ENCODE measurements at regions not wholly inside any gene's neighbourhood (a gene's known extent, or its start where the extent isn't known, plus 50 kb on each side); places are given as distances from the start of the nearest gene placed in this dataset.

GRCh38 chr3:110897046-110897445, 174.6 kb upstream of the NECTIN3 start:
- Mint-ChIP-seq H3K27ac (no peak overlapping the region), H3K4me1 (no peaks in the 10 kb centered on the region), H3K27me3 (no peaks in the 10 kb centered on the region), H3K9me3 (no peaks in the 10 kb centered on the region), H3K4me3 (no peak overlapping the region), H3K36me3 (ENCODE audit: low read depth) (no peaks in the 10 kb centered on the region)
- ATAC-seq (replicated peaks), result no peak

GRCh38 chr3:110900576-110900975, 171.0 kb upstream of the NECTIN3 start:
- Mint-ChIP-seq H3K27ac (no peak overlapping the region), H3K4me1 (no peaks in the 10 kb centered on the region), H3K27me3 (no peaks in the 10 kb centered on the region), H3K36me3 (ENCODE audit: low read depth) (no peaks in the 10 kb centered on the region), H3K9me3 (no peaks in the 10 kb centered on the region), H3K4me3 (no peak overlapping the region)
- no peak for ATAC-seq (replicated peaks)

- no peaks in the 10 kb centered on the region for H3K9me3 Mint-ChIP-seq
- no peak overlapping the region for H3K4me3 Mint-ChIP-seq
- no peak for ATAC-seq (replicated peaks)
- H3K36me3 Mint-ChIP-seq (ENCODE audit: low read depth), result no peaks in the 10 kb centered on the region
- H3K27ac Mint-ChIP-seq, result no peak overlapping the region
- H3K4me1 Mint-ChIP-seq, result no peaks in the 10 kb centered on the region
- H3K27me3 Mint-ChIP-seq, result no peaks in the 10 kb centered on the region
These were observed 170.1 kb upstream of the NECTIN3 start for GRCh38 chr3:110901536-110901935.

- Mint-ChIP-seq H3K27ac (no peak overlapping the region), H3K36me3 (ENCODE audit: low read depth) (no peaks in the 10 kb centered on the region), H3K4me1 (no peaks in the 10 kb centered on the region), H3K27me3 (no peaks in the 10 kb centered on the region), H3K9me3 (no peaks in the 10 kb centered on the region), H3K4me3 (no peak overlapping the region)
- no peak for ATAC-seq (replicated peaks)
These were observed 169.0 kb upstream of the NECTIN3 start for GRCh38 chr3:110902453-110903085.

- Mint-ChIP-seq H3K4me1 (no peaks in the 10 kb centered on the region), H3K36me3 (ENCODE audit: low read depth) (no peaks in the 10 kb centered on the region), H3K9me3 (no peaks in the 10 kb centered on the region), H3K27me3 (no peaks in the 10 kb centered on the region), H3K27ac (no peak overlapping the region), H3K4me3 (no peak overlapping the region)
- ATAC-seq (replicated peaks), result no peak
These were observed 167.7 kb upstream of the NECTIN3 start for GRCh38 chr3:110903771-110904519.

GRCh38 chr3:110904520-110904890, 167.1 kb upstream of the NECTIN3 start:
- no peak for ATAC-seq (replicated peaks)
- no peak overlapping the region for H3K4me3 Mint-ChIP-seq
- H3K36me3 Mint-ChIP-seq (ENCODE audit: low read depth), result no peaks in the 10 kb centered on the region
- no peaks in the 10 kb centered on the region for H3K27me3 Mint-ChIP-seq
- no peak overlapping the region for H3K27ac Mint-ChIP-seq
- H3K9me3 Mint-ChIP-seq, result no peaks in the 10 kb centered on the region
- H3K4me1 Mint-ChIP-seq, result no peaks in the 10 kb centered on the region

- Mint-ChIP-seq H3K4me1 (no peaks in the 10 kb centered on the region), H3K36me3 (ENCODE audit: low read depth) (no peaks in the 10 kb centered on the region), H3K9me3 (no peaks in the 10 kb centered on the region), H3K27ac (no peak overlapping the region), H3K4me3 (no peak overlapping the region), H3K27me3 (no peaks in the 10 kb centered on the region)
- no peak for ATAC-seq (replicated peaks)
These were observed 166.5 kb upstream of the NECTIN3 start for GRCh38 chr3:110905121-110905520.

- Mint-ChIP-seq H3K27ac (no peak overlapping the region), H3K9me3 (no peaks in the 10 kb centered on the region), H3K27me3 (no peaks in the 10 kb centered on the region), H3K4me3 (no peak overlapping the region), H3K36me3 (ENCODE audit: low read depth) (no peaks in the 10 kb centered on the region), H3K4me1 (no peaks in the 10 kb centered on the region)
- no peak for ATAC-seq (replicated peaks)
These were observed 161.8 kb upstream of the NECTIN3 start for GRCh38 chr3:110909839-110910238.

- H3K4me3 Mint-ChIP-seq, result no peak overlapping the region
- no peak overlapping the region for H3K27ac Mint-ChIP-seq
- no peaks in the 10 kb centered on the region for H3K36me3 Mint-ChIP-seq (ENCODE audit: low read depth)
- no peaks in the 10 kb centered on the region for H3K4me1 Mint-ChIP-seq
- H3K27me3 Mint-ChIP-seq, result no peaks in the 10 kb centered on the region
- no peaks in the 10 kb centered on the region for H3K9me3 Mint-ChIP-seq
- ATAC-seq (replicated peaks), result no peak
These were observed 161.2 kb upstream of the NECTIN3 start for GRCh38 chr3:110910346-110910955.

GRCh38 chr3:110918963-110919362, 152.7 kb upstream of the NECTIN3 start:
- Mint-ChIP-seq H3K4me1 (no peaks in the 10 kb centered on the region), H3K27ac (no peak overlapping the region), H3K4me3 (no peak overlapping the region), H3K27me3 (peaks cover 3% of the 10 kb centered on the region), H3K36me3 (ENCODE audit: low read depth) (no peaks in the 10 kb centered on the region), H3K9me3 (no peaks in the 10 kb centered on the region)
- no peak for ATAC-seq (replicated peaks)

GRCh38 chr3:110925798-110926197, 145.8 kb upstream of the NECTIN3 start:
- no peaks in the 10 kb centered on the region for H3K9me3 Mint-ChIP-seq
- H3K4me3 Mint-ChIP-seq, result no peak overlapping the region
- no peaks in the 10 kb centered on the region for H3K36me3 Mint-ChIP-seq (ENCODE audit: low read depth)
- no peak overlapping the region for H3K27ac Mint-ChIP-seq
- no peaks in the 10 kb centered on the region for H3K4me1 Mint-ChIP-seq
- peaks cover 15% of the 10 kb centered on the region for H3K27me3 Mint-ChIP-seq
- no peak for ATAC-seq (replicated peaks)

- Mint-ChIP-seq H3K4me3 (no peak overlapping the region), H3K9me3 (no peaks in the 10 kb centered on the region), H3K27ac (no peak overlapping the region), H3K4me1 (no peaks in the 10 kb centered on the region), H3K36me3 (ENCODE audit: low read depth) (no peaks in the 10 kb centered on the region), H3K27me3 (peaks cover 13% of the 10 kb centered on the region)
- no peak for ATAC-seq (replicated peaks)
These were observed 143.5 kb upstream of the NECTIN3 start for GRCh38 chr3:110928016-110928662.

- no peak for ATAC-seq (replicated peaks)
- Mint-ChIP-seq H3K4me1 (no peaks in the 10 kb centered on the region), H3K36me3 (ENCODE audit: low read depth) (no peaks in the 10 kb centered on the region), H3K27ac (no peak overlapping the region), H3K27me3 (peaks cover 13% of the 10 kb centered on the region), H3K4me3 (no peak overlapping the region), H3K9me3 (no peaks in the 10 kb centered on the region)
These were observed 141.8 kb upstream of the NECTIN3 start for GRCh38 chr3:110929816-110930215.

- H3K36me3 Mint-ChIP-seq (ENCODE audit: low read depth), result no peaks in the 10 kb centered on the region
- H3K27me3 Mint-ChIP-seq, result no peaks in the 10 kb centered on the region
- H3K9me3 Mint-ChIP-seq, result no peaks in the 10 kb centered on the region
- no peak for ATAC-seq (replicated peaks)
- no peak overlapping the region for H3K4me3 Mint-ChIP-seq
- no peak overlapping the region for H3K27ac Mint-ChIP-seq
- no peaks in the 10 kb centered on the region for H3K4me1 Mint-ChIP-seq
These were observed 139.0 kb upstream of the NECTIN3 start for GRCh38 chr3:110932567-110932966.
